ENCODE measurements at regions not wholly inside any gene's neighbourhood (a gene's known extent, or its start where the extent isn't known, plus 50 kb on each side); places are given as distances from the start of the nearest gene placed in this dataset.

DNA sequence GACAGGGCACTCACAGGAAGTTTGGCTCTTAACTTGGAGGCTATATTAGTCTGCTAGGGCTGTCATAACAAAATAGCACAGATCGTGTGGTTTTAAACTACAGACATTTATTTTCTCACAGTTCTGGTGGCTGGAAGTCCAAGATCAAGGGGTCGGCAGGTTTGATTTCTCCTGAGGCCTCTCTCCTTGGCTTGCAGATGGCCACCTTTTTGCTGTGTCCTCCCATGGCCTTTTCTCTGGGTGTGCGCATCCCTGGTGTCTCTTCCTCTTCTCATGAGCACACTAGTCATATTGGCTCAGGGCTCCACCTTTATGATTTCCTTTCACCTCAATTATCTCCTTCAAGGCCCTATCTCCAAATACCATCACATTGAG is 69.3 kb downstream of the FOXB1 start:
- Histone ChIP-seq H3K36me3 (ENCODE audit: insufficient read depth, insufficient read length, low read length) (no peaks in the 10 kb centered on the region), H3K9me3 (ENCODE audit: insufficient read depth, low read length) (no peaks in the 10 kb centered on the region), H3K4me1 (ENCODE audit: insufficient read depth, insufficient read length) (peaks cover 4% of the 10 kb centered on the region), H3K9ac (ENCODE audit: insufficient read length, low read depth) (no peak overlapping the region), H3K27me3 (ENCODE audit: insufficient read depth, insufficient read length) (no peaks in the 10 kb centered on the region), H3K4me3 (ENCODE audit: insufficient read length, low read depth) (no peak overlapping the region)
- no peak for DNase-seq (ENCODE audit: low read depth, low spot score)
- TF ChIP-seq SUZ12 (IDR thresholded peaks at IDR 0.05; ENCODE audit: extremely low read depth, insufficient read depth, insufficient read length) (no peak), ZNF274 (IDR thresholded peaks at IDR 0.05; ENCODE audit: low read depth, low read length) (no peak), YY1 (IDR thresholded peaks at IDR 0.05; ENCODE audit: insufficient read depth, insufficient read length) (no peak)

DNA sequence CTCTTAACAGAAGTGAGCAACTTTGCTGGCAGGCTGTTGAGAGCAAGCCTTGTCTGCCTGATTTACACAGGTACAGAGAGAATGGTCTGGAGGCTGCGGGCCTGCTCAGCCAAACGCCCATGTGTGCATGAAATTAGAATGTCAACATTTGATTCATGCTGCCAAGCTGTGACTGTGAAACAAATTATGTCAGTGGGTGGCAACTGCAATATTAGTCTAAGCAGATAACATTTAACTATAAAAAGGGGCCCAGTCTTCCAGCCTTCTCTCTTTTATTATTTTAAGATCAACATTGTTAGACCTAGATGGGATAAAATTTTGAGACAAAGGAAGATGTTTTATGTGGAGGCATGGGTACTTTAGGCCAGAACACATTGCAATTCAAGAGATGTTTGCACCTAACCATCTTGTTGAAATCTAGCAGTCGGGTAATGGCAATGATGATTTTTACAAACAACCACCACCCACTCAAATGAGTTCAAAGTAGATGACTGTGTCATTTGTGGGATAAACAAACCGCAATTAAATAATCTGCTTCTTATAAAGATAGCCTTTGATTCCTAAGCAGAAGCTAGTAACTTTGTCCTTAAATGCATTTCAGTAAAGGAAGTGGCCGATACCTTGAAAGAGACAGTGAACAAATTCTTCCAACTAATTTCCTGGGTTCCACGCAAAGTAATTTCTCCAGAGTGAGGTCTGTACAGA is 70.2 kb downstream of the FOXB1 start:
- no peaks in the 10 kb centered on the region for H3K27me3 ChIP-seq (ENCODE audit: insufficient read depth, insufficient read length)
- DNase-seq (ENCODE audit: low read depth, low spot score) = no peak
- no peak overlapping the region for H3K9ac ChIP-seq (ENCODE audit: insufficient read length, low read depth)
- H3K4me1 ChIP-seq (ENCODE audit: insufficient read depth, insufficient read length) = peaks cover 4% of the 10 kb centered on the region
- H3K9me3 ChIP-seq (ENCODE audit: insufficient read depth, low read length) = no peaks in the 10 kb centered on the region
- H3K36me3 ChIP-seq (ENCODE audit: insufficient read depth, insufficient read length, low read length) = no peaks in the 10 kb centered on the region
- no peak overlapping the region for H3K4me3 ChIP-seq (ENCODE audit: insufficient read length, low read depth)
- TF ChIP-seq SUZ12 (IDR thresholded peaks at IDR 0.05; ENCODE audit: extremely low read depth, insufficient read depth, insufficient read length) (no peak), ZNF274 (IDR thresholded peaks at IDR 0.05; ENCODE audit: low read depth, low read length) (no peak), YY1 (IDR thresholded peaks at IDR 0.05; ENCODE audit: insufficient read depth, insufficient read length) (no peak)

DNA sequence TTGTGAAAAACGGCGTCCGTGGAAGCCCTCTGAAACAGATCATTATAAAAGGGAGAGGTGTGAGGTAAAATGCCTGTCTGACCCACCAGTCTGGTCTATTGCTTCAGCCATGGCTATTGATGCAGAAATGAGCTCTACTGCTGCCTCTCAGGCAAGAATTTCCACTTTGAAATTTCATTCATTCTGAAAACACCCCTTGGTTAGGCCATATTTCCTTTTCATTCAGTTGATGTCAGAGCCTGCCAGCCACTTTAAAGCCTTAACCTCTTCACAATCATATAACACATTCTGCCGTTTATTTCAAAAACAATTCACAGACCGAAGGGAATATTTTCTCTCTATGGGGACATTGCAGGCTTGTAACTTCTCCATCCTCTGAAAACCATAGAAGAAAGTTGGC is 71.9 kb downstream of the FOXB1 start:
- peaks cover 4% of the 10 kb centered on the region for H3K4me1 ChIP-seq (ENCODE audit: insufficient read depth, insufficient read length)
- DNase-seq (ENCODE audit: low read depth, low spot score) = no peak
- H3K36me3 ChIP-seq (ENCODE audit: insufficient read depth, insufficient read length, low read length) = no peaks in the 10 kb centered on the region
- no peaks in the 10 kb centered on the region for H3K27me3 ChIP-seq (ENCODE audit: insufficient read depth, insufficient read length)
- no peak overlapping the region for H3K9ac ChIP-seq (ENCODE audit: insufficient read length, low read depth)
- TF ChIP-seq SUZ12 (IDR thresholded peaks at IDR 0.05; ENCODE audit: extremely low read depth, insufficient read depth, insufficient read length) (no peak), YY1 (IDR thresholded peaks at IDR 0.05; ENCODE audit: insufficient read depth, insufficient read length) (no peak), ZNF274 (IDR thresholded peaks at IDR 0.05; ENCODE audit: low read depth, low read length) (no peak)
- no peaks in the 10 kb centered on the region for H3K9me3 ChIP-seq (ENCODE audit: insufficient read depth, low read length)
- no peak overlapping the region for H3K4me3 ChIP-seq (ENCODE audit: insufficient read length, low read depth)

DNA sequence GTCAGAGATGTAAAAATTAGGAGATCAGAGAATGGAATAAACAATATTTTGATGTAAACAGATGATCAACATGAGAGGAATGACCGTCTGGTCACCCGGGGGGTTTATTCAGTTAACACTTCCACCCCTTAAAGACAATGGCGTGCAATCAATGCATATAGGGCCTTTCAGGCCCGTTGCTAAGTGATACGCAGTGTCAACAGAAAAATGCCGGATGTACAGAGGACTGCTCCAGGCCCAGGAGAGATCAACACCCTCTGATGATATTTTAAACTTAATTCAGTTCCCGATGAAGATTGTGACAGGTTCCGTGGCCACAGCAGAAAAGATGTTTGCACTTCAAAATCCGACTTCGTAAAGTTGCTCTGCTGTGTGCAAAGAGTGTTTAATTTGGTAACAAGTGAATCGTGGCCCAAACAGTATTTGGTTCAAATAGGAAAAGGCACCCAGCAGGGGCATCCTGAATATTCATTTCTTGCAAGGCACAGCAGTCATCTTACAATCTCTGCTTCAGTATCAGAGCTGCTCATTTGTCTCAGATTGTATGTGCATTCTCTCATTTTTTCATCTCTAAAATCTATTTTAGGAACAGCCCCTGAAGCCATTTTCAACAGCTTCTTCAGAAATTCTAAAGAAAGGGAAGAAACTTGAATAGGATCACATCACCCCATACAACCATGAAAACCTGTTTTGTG is 72.6 kb downstream of the FOXB1 start:
- Histone ChIP-seq H3K4me1 (ENCODE audit: insufficient read depth, insufficient read length) (peaks cover 4% of the 10 kb centered on the region), H3K36me3 (ENCODE audit: insufficient read depth, insufficient read length, low read length) (no peaks in the 10 kb centered on the region), H3K9me3 (ENCODE audit: insufficient read depth, low read length) (no peaks in the 10 kb centered on the region), H3K9ac (ENCODE audit: insufficient read length, low read depth) (no peak overlapping the region), H3K27me3 (ENCODE audit: insufficient read depth, insufficient read length) (no peaks in the 10 kb centered on the region), H3K4me3 (ENCODE audit: insufficient read length, low read depth) (no peak overlapping the region)
- no peak for DNase-seq (ENCODE audit: low read depth, low spot score)
- TF ChIP-seq YY1 (IDR thresholded peaks at IDR 0.05; ENCODE audit: insufficient read depth, insufficient read length) = no peak
- TF ChIP-seq ZNF274 (IDR thresholded peaks at IDR 0.05; ENCODE audit: low read depth, low read length) = no peak
- TF ChIP-seq SUZ12 (IDR thresholded peaks at IDR 0.05; ENCODE audit: extremely low read depth, insufficient read depth, insufficient read length) = no peak

DNA sequence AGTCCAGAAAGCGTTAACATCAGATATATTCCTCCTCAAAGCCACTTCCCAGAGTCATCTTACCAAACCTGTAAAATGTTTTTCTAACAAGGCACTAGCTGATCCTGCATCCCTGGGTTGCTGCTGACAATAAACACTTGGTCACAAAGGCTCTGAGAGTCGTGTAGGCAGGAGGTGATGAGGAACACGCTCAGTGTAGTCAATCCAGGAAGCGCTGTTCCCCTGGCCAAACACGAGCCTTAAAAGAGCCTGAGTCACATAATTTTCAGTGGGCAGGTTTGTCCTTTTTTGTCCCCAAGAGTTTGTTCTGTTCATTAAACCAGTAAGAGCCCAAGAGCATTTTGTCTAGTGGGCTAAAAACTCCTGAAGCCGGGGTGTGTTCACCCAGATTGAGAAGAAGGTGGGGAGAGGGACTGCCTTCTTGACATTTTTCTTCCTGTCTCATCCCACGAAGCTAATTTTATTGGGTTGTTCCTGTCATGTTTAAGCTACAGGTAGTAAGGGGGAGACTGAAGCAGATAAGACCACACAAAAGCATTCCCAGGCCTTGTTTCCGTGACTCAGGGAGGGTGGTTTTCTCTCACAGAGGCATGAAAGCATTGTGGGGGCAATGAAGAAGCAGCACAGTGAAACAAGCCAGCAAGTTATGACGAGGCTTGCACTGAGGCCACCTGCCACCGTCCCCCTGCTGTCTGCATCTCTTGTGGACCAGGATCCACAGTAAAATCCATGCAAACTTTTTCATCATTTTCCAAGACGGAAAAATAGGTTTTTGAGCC is 73.7 kb downstream of the FOXB1 start:
- Histone ChIP-seq H3K4me1 (ENCODE audit: insufficient read depth, insufficient read length) (peaks cover 4% of the 10 kb centered on the region), H3K27me3 (ENCODE audit: insufficient read depth, insufficient read length) (no peaks in the 10 kb centered on the region), H3K9ac (ENCODE audit: insufficient read length, low read depth) (no peak overlapping the region), H3K36me3 (ENCODE audit: insufficient read depth, insufficient read length, low read length) (no peaks in the 10 kb centered on the region), H3K9me3 (ENCODE audit: insufficient read depth, low read length) (no peaks in the 10 kb centered on the region), H3K4me3 (ENCODE audit: insufficient read length, low read depth) (no peak overlapping the region)
- no peak for TF ChIP-seq ZNF274 (IDR thresholded peaks at IDR 0.05; ENCODE audit: low read depth, low read length)
- no peak for TF ChIP-seq SUZ12 (IDR thresholded peaks at IDR 0.05; ENCODE audit: extremely low read depth, insufficient read depth, insufficient read length)
- TF ChIP-seq YY1 (IDR thresholded peaks at IDR 0.05; ENCODE audit: insufficient read depth, insufficient read length) = no peak
- no peak for DNase-seq (ENCODE audit: low read depth, low spot score)

DNA sequence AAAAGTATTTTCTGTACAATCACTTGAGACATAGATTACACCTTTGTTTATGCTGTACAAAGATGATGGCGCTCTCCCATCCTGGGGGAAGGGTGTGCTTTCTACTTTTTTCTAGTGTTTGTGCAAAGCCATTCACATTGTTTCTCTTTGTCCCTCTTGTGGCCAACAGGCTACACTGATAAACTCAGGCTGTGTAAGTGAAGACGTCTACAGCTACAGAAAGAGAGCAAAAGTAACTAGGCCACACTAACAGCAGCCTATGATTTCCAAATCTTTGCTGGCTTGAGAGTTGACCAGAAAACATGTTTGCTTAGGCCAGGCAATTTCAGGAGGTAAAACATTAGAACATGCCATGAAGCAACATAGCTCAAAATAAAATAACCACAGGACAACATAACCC is 75.1 kb downstream of the FOXB1 start:
- Histone ChIP-seq H3K27me3 (ENCODE audit: insufficient read depth, insufficient read length) (no peaks in the 10 kb centered on the region), H3K4me3 (ENCODE audit: insufficient read length, low read depth) (no peak overlapping the region), H3K9ac (ENCODE audit: insufficient read length, low read depth) (no peak overlapping the region), H3K36me3 (ENCODE audit: insufficient read depth, insufficient read length, low read length) (no peaks in the 10 kb centered on the region), H3K9me3 (ENCODE audit: insufficient read depth, low read length) (no peaks in the 10 kb centered on the region), H3K4me1 (ENCODE audit: insufficient read depth, insufficient read length) (peaks cover 4% of the 10 kb centered on the region)
- no peak for DNase-seq (ENCODE audit: low read depth, low spot score)
- TF ChIP-seq YY1 (IDR thresholded peaks at IDR 0.05; ENCODE audit: insufficient read depth, insufficient read length) (no peak), SUZ12 (IDR thresholded peaks at IDR 0.05; ENCODE audit: extremely low read depth, insufficient read depth, insufficient read length) (no peak), ZNF274 (IDR thresholded peaks at IDR 0.05; ENCODE audit: low read depth, low read length) (no peak)

DNA sequence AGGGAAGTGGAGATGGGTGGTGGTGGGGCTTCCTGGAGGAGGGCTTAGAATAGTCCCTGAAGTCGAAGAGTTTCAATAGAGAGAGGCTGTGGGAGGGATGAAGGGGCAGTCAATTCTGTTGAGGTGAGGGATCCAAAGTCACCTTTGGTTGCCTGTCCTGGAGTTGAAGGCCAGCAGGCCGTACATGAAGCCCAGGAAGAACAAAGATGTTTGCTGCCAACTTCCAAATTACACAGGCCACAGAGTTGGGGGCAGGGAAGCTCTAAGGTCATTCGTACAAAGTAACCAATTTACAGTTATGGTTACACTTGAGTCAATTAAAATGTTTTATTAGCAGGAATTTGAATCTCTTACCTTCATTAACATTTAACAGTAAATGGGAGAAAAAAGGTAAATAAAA is 77.9 kb downstream of the FOXB1 start:
- no peak for DNase-seq (ENCODE audit: low read depth, low spot score)
- TF ChIP-seq ZNF274 (IDR thresholded peaks at IDR 0.05; ENCODE audit: low read depth, low read length) (no peak), YY1 (IDR thresholded peaks at IDR 0.05; ENCODE audit: insufficient read depth, insufficient read length) (no peak), SUZ12 (IDR thresholded peaks at IDR 0.05; ENCODE audit: extremely low read depth, insufficient read depth, insufficient read length) (no peak)
- Histone ChIP-seq H3K36me3 (ENCODE audit: insufficient read depth, insufficient read length, low read length) (no peaks in the 10 kb centered on the region), H3K4me3 (ENCODE audit: insufficient read length, low read depth) (no peak overlapping the region), H3K9me3 (ENCODE audit: insufficient read depth, low read length) (no peaks in the 10 kb centered on the region), H3K27me3 (ENCODE audit: insufficient read depth, insufficient read length) (no peaks in the 10 kb centered on the region), H3K4me1 (ENCODE audit: insufficient read depth, insufficient read length) (no peaks in the 10 kb centered on the region), H3K9ac (ENCODE audit: insufficient read length, low read depth) (no peak overlapping the region)
